ENCODE measurements at regions not wholly inside any gene's neighbourhood (a gene's known extent, or its start where the extent isn't known, plus 50 kb on each side); places are given as distances from the start of the nearest gene placed in this dataset.
"Not testable (repeated sequence)": the region's sequence is repeated elsewhere in the genome, so short reads cannot be mapped to it uniquely, and the experiment has no call there.

DNA sequence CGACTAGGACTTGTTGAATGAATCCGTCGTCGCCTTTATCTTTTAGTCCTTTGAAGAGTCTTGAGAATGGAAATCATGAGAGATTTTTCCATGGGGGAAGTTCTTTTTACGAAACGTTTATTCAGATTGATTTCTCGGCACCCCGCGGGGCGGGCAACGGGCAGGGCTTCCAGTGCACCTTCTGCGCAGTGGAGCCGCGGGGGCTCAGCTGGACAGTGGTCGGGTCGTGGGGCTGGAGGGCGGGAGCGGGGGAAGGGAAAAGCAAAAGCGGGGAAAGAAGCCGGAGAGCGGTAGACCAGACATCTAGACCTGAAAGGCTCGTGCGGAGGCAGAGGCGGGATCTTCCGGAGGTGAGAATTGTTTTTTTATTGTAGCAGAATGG is 103.0 kb downstream of the NBPF11 start:
- ATAC-seq = peak in 1 of 2 donors; percentile 10

DNA sequence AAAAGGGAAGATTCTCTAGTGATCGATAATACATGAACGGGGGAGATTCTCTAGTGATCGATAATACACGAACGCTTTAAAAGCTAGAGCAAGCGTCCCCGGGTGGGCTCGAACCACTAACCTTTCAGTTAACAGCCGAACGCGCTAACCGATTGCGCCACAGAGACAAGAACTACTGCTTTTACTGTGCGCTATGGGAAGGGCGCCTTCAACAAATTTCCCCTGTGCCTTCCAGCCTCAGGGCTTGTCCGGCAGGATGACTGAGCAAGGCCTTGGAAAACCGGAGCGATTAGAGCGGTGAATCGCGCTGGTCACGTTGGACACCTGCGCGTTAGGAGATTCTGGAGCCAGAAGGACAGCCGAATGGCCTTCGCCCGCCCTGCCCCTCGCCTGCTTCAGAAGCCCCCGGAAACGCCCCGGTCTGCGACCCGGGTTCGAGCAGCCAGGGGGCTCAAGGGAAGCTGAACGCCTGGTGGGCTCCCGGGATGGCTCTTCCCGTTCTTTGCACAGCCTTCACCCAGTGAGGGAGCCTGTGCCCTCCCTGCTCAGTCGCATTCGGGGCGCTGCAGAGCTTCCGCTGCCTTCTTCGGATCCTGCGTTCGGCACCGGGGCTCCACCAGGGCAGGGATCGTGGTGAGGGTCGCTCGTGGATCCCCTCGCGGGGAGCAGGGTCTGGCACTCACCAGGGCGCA is 103.5 kb downstream of the NBPF11 start:
- ATAC-seq = peak in 1 of 2 donors; percentile 17

DNA sequence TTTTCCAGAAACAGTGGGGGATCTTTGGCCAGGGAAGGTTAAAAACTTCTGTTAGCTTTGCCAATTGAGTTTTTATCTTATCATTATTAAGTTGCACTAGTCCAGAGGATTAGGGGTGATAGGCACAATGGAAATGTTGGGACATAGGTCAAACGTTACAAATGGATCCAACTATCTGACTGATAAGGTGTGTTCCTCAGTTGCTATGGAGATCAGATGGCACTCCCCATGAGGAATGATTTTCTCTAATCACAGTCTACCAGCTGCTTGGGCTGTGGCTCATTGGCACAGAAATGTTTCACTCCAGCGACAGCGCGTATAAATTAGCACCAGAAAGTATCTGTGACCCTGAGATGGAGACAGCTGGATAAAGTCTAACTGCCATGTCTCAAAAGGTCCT is 106.2 kb downstream of the NBPF11 start:
- not testable (repeated sequence) for ATAC-seq

DNA sequence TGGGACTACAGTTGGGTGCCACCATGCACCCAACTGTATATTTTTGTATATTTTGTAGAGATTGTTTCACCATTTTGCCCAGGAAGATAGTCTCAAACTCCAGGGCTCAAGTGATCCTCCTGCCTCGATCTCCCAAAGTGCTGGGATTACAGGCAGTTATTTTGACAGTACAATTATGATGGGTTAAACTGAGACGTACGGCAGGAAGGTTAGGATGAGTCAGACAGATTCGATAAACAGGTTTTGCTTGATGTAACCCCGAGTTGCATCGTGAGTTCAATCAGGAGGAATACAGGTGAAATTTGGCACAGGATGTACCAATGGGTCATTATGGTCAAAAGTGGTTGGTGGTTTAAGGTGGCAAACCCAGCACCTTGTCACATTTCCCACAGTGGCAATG is 107.6 kb downstream of the NBPF11 start:
- not testable (repeated sequence) for ATAC-seq
